ENCODE measurements at regions not wholly inside any gene's neighbourhood (a gene's known extent, or its start where the extent isn't known, plus 50 kb on each side); places are given as distances from the start of the nearest gene placed in this dataset.

- H3K27me3 ChIP-seq (replicated peaks in 1 of 4; ENCODE audit: control extremely low read depth in 1 of 4, control insufficient read depth in 3 of 4, insufficient read depth in 4 of 4, low read length in 3 of 4) = no peaks in the 10 kb centered on the region
- TF ChIP-seq EZH2 (IDR thresholded peaks at IDR 0.05; ENCODE audit: borderline replicate concordance, insufficient read depth, low read depth, low read length, poor library complexity, severe bottlenecking) = no peak
- TF ChIP-seq, protein P1, sequence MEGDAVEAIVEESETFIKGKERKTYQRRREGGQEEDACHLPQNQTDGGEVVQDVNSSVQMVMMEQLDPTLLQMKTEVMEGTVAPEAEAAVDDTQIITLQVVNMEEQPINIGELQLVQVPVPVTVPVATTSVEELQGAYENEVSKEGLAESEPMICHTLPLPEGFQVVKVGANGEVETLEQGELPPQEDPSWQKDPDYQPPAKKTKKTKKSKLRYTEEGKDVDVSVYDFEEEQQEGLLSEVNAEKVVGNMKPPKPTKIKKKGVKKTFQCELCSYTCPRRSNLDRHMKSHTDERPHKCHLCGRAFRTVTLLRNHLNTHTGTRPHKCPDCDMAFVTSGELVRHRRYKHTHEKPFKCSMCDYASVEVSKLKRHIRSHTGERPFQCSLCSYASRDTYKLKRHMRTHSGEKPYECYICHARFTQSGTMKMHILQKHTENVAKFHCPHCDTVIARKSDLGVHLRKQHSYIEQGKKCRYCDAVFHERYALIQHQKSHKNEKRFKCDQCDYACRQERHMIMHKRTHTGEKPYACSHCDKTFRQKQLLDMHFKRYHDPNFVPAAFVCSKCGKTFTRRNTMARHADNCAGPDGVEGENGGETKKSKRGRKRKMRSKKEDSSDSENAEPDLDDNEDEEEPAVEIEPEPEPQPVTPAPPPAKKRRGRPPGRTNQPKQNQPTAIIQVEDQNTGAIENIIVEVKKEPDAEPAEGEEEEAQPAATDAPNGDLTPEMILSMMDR (IDR thresholded peaks at IDR 0.05) = no peak
- intact Hi-C loops (cut with micrococcal nuclease) = no loop called here
- Mint-ChIP-seq H3K27me3 (no peaks in the 10 kb centered on the region), H3K4me3 (no peak overlapping the region), H3K27ac (no peak overlapping the region), H3K9me3 (ENCODE audit: insufficient read depth) (no peaks in the 10 kb centered on the region), H3K4me1 (no peaks in the 10 kb centered on the region)
- H3K9me3 ChIP-seq (ENCODE audit: control extremely low read depth in 1 of 3, control insufficient read depth in 2 of 3, insufficient read depth in 1 of 3, low read length in 2 of 3) = no peaks in the 10 kb centered on the region
- H3K4me3 ChIP-seq (ENCODE audit: control extremely low read depth in 1 of 5, extremely low read depth in 1 of 5, insufficient read depth in 1 of 5, low read depth in 2 of 5, low read length in 4 of 5) = no peak overlapping the region
- ChIA-PET POLR2A (no interaction called here), CTCF (no interaction called here)
- H3K36me3 ChIP-seq (replicated peaks in 1 of 2; ENCODE audit: control extremely low read depth in 1 of 2, control insufficient read depth in 1 of 2, extremely low read depth in 1 of 2, insufficient read depth in 2 of 2, low read length in 1 of 2) = no peaks in the 10 kb centered on the region
- H4K20me1 ChIP-seq (ENCODE audit: control insufficient read depth, insufficient read depth, low read length, poor library complexity, severe bottlenecking) = no peaks in the 10 kb centered on the region
- WGBS (ENCODE audit: insufficient coverage) = 100% methylated on average over 1 of the region's 1 CpG
- no peak overlapping the region for H3K9ac ChIP-seq (ENCODE audit: low read length)
- ATAC-seq (ENCODE audit: low read depth) = no peak
- H3K79me2 ChIP-seq (ENCODE audit: control insufficient read depth, insufficient read depth, low read length) = no peaks in the 10 kb centered on the region
- no peak for DNase-seq
- no peaks in the 10 kb centered on the region for H3K4me1 ChIP-seq (ENCODE audit: control insufficient read depth in 2 of 2, insufficient read depth in 2 of 2, low read length in 2 of 2)
- H3K27ac ChIP-seq (ENCODE audit: low read length in 2 of 2) = no peak overlapping the region
- H2AFZ ChIP-seq (ENCODE audit: insufficient read depth, low read depth, low read length, poor library complexity, severe bottlenecking) = no peak overlapping the region
- H3K4me2 ChIP-seq (replicated peaks; ENCODE audit: low read depth, low read length, poor library complexity, severe bottlenecking) = no peak overlapping the region
These were observed 269.7 kb downstream of the PTBP2 start for GRCh38 chr1:96991261-96991660.

DNA sequence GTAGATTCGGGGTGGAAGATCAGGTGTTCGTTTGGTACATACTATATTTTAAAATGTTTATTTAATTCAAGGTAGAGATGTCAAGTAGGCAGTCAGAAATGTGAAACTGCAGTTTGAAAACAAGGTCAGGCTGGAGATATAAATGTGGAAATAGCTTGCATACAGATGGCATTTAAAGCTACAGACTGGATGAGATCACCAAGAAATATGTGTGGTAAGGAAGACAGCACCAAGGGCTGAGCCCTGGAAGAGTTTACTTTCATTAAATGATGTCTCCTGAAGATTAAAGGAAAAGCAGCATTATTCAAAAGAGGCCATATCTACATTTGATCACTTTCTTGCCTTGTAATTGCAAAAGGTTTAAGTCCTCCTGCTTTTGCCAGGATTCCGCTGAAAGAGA lies 271.3 kb downstream of the PTBP2 start:
- H2AFZ ChIP-seq (ENCODE audit: insufficient read depth, low read depth, low read length, poor library complexity, severe bottlenecking) = no peak overlapping the region
- H3K27ac ChIP-seq (ENCODE audit: low read length in 2 of 2) = no peak overlapping the region
- H3K27me3 ChIP-seq (replicated peaks in 1 of 4; ENCODE audit: control extremely low read depth in 1 of 4, control insufficient read depth in 3 of 4, insufficient read depth in 4 of 4, low read length in 3 of 4) = no peaks in the 10 kb centered on the region
- no peak for TF ChIP-seq EZH2 (IDR thresholded peaks at IDR 0.05; ENCODE audit: borderline replicate concordance, insufficient read depth, low read depth, low read length, poor library complexity, severe bottlenecking)
- TF ChIP-seq, protein P1 (IDR thresholded peaks at IDR 0.05) = no peak
- H3K9me3 ChIP-seq (ENCODE audit: control extremely low read depth in 1 of 3, control insufficient read depth in 2 of 3, insufficient read depth in 1 of 3, low read length in 2 of 3) = no peaks in the 10 kb centered on the region
- H4K20me1 ChIP-seq (ENCODE audit: control insufficient read depth, insufficient read depth, low read length, poor library complexity, severe bottlenecking) = no peaks in the 10 kb centered on the region
- H3K4me2 ChIP-seq (replicated peaks; ENCODE audit: low read depth, low read length, poor library complexity, severe bottlenecking) = no peak overlapping the region
- H3K36me3 ChIP-seq (replicated peaks in 1 of 2; ENCODE audit: control extremely low read depth in 1 of 2, control insufficient read depth in 1 of 2, extremely low read depth in 1 of 2, insufficient read depth in 2 of 2, low read length in 1 of 2) = no peaks in the 10 kb centered on the region
- WGBS (ENCODE audit: insufficient coverage) = no CpG with 5 or more reads among the region's 3 CpGs
- H3K79me2 ChIP-seq (ENCODE audit: control insufficient read depth, insufficient read depth, low read length) = no peaks in the 10 kb centered on the region
- no peak overlapping the region for H3K27ac Mint-ChIP-seq
- DNase-seq (no peak), ATAC-seq (ENCODE audit: low read depth) (no peak)
- H3K4me3 Mint-ChIP-seq = no peak overlapping the region
- intact Hi-C loops (cut with micrococcal nuclease) = no loop called here
- no peaks in the 10 kb centered on the region for H3K4me1 Mint-ChIP-seq
- no peak overlapping the region for H3K9ac ChIP-seq (ENCODE audit: low read length)
- CTCF ChIA-PET = no interaction called here
- no peak overlapping the region for H3K4me3 ChIP-seq (ENCODE audit: control extremely low read depth in 1 of 5, extremely low read depth in 1 of 5, insufficient read depth in 1 of 5, low read depth in 2 of 5, low read length in 4 of 5)
- no peaks in the 10 kb centered on the region for H3K9me3 Mint-ChIP-seq (ENCODE audit: insufficient read depth)
- no peaks in the 10 kb centered on the region for H3K4me1 ChIP-seq (ENCODE audit: control insufficient read depth in 2 of 2, insufficient read depth in 2 of 2, low read length in 2 of 2)
- no peaks in the 10 kb centered on the region for H3K27me3 Mint-ChIP-seq
- POLR2A ChIA-PET = no interaction called here

Measured in B cell (primary cell).